ENCODE measurements at regions not wholly inside any gene's neighbourhood (a gene's known extent, or its start where the extent isn't known, plus 50 kb on each side); places are given as distances from the start of the nearest gene placed in this dataset.

DNA sequence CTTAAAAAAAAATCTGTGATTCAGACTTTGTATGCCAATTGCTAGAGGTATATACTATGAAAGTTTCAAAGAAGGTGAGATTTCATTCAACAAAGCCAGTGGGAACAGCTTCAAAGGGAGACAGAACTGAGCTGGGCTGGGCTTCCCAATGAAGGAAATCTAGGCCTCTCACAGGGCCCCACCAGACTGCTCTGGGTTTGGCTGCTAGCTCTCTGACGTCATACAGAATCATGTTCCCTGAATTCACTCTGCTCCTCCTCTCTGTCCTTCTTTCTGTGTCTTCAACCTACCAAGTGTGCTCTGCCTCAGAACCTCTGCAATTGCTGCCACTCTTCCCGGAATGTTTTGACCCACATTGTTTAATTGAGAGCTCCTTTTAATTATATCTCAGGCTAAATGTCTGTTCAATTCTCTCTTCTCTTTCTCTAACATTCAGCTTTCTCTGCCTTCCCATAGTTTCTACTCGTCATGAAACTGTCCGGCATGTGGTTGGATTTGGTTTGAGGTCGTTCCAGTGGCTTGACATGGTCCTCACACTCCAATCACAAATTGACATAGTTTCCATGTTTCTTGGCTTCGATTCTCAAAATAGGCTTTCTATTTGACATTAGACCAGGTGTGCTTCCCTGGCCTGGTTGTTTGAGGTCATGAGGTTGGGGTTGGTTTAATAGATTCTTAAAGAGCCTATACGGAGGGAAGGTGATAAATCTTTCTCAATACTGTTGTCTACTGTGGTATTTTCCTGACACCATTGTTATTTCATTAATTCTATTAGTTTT lies 282.1 kb upstream of the EMCN start:
- DNase-seq = no peak

DNA sequence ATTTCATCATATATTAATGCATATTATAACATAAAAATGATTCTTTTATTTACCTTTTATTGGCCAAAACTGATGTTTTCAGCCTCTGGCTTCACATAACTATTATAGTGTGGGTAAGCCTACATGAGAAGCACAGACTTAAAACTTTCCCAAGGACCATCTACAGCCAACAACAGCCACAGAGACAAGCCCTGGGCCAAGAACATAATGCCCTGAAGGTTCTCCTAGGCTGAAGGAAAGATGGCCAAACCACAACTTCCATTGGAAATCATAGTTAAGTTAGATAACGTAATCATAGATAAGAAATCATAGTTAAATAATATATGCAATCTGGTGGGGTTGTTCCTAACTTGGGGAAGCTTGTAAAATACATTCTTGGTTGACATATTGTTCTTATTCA lies 280.0 kb upstream of the EMCN start:
- DNase-seq = no peak

DNA sequence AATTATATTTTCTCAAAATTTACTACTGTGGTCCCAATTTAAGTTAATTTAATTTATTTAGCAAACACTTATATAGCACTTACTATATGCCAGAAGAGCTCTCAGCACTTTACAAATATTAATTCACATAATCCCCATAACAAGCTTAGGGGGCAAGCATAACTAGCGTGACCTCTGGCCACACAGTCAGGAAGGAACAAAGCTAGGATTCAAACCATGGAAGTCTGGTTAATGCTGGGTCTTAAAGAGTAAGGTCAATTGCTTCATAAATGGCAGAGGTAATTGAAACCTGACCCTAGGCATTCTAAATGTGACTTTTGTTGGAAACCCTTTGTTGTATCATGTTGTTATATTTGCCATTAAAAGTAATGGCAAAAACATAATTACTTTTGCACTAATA lies 279.5 kb upstream of the EMCN start:
- no peak for DNase-seq

DNA sequence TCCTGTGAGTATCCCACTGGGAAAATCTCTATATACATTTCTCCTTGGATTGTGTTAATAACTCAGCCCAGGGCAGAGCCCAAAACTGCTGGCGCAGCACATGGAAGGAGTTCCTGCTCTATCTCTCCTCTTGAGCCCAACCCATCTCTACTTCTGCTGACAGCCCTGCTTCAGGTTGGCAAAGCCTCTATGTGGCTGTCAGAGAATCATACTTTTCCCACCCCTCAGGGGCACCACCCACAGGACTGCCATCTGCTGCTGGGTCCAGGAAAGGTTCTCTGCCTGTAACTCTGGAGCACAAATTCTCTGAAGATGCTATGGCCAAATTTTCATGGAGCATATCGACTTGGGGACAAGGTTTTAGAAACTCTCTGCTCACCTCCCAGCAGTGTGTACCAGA lies 278.5 kb upstream of the EMCN start:
- no peak for DNase-seq

DNA sequence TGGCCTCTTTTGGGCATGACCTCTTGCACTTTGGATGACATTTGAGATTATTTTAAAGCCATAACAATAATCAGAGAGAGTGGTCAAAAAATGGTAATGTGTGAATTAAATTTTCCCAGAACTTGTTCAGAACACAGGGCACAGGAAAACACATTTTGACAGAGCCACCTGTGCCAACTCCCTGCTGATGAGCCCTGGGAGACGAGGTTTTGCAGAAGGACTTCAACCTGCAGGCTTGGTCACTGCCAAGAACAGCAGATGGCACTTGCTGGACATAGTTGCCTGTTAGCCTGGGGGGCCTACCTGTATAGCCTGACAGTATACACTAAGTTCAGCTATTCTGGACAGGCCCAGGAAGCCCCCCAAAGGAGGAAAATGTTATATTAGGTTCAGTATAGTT lies 277.8 kb upstream of the EMCN start:
- no peak for DNase-seq

DNA sequence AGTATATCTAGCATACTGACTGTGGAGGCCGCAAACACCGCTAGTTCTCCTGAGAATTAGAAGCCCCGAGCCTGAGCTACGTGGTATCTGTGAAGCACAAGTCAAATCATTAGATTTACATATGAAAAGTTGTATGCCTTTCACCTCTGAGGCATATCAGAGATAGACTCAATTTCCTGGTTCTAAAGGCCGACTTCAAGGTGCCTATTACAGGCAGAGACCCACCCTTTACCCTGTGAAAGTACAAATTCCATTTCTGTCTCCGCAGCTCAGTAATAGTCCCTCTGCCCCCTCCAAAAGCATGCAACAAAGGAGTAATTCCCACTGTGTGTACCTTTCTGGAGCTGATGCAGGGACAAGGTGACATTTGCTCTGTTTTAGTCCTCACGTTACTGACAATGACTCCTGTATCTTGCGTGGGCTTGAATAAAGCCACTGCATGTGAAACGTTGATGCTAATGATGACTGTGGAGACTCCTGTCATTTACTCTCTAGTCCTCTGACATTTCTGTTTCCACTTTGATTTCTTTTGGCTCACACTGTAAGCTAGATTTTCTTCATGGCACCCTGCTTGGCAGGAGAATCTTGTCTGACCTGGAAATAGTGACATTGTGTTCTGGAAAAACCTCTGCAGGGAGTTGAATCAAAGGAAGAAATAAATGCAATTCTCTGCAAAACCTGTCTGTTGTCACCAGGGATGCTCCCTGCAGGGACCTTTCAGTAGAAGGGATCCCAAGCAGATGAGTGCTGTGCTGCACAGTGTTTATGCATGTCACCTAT lies 273.2 kb upstream of the EMCN start:
- no peak for DNase-seq

DNA sequence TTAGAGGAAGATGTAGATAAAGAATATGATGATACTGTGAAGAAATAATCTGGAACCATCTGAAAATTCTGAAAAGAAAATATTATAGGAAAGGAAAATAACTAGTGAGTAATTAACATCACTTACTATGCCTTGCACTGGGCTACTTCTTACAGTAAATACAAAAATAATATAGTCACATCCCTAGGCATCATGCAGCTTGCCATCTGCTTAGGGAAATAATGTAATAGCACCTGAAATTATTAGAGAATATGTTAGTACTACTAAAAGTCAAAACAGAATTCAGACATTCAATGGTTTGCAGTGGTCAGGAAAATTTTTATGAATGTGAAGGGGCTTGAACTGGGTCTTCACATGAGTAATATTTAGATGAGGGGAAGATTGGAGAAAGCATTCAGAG lies 272.2 kb upstream of the EMCN start:
- DNase-seq = no peak

DNA sequence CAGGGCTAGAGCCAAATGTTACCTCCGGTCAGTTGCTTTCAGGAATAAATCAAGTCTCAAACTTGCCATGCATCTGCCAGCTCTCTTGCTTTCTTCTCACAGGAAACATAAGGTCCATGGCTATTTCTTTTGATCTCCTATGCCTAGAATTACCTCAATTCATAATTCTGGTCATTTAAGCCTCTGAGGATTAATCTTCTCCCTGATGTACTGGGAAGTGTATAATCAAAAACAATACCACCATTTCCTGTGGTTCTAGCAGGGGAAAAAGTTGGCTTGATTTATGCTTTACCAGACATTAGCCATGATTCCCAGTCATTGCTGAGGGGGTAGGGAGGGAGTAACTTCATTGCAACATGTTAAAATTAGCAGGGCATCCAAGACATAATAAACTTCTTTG lies 268.7 kb upstream of the EMCN start:
- DNase-seq = no peak

DNA sequence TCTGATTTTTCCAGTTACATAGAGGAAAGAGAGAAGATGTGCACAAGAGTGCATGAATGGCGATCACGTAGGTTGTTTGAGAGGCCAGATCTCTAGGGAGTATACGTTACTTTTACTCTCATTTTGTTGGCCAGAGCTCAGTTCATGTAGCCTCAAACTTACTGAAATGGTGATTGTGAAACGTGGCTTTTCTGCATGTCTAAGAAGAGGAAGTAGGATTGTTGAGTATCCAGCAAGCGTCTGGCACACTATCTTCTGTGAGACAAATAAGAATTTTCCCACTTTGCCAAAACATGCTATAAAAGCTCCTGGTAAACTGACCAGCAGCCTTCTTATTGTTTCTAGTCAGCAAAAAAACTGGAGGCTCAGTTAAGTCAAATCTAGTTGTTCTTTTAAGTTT lies 264.5 kb upstream of the EMCN start:
- DNase-seq = no peak

DNA sequence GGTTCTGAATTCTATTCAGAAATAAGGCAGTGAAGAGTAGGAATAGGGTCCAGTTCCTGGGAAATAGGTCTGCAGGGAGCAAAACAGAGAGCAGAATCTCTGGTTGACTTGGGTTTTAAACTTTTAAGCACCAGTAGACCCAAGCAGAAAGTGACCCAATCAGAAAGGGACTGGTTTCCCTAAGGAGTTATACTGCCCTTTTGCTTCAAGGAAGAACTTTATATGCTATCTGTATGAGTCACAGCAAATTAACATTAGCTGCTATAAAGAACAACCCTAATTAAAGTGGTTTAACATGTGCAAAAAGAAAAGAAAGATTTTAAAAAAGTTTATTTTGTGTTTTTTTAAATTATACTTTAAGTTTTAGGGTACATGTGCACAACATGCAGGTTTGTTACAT lies 263.6 kb upstream of the EMCN start:
- no peak for DNase-seq

DNA sequence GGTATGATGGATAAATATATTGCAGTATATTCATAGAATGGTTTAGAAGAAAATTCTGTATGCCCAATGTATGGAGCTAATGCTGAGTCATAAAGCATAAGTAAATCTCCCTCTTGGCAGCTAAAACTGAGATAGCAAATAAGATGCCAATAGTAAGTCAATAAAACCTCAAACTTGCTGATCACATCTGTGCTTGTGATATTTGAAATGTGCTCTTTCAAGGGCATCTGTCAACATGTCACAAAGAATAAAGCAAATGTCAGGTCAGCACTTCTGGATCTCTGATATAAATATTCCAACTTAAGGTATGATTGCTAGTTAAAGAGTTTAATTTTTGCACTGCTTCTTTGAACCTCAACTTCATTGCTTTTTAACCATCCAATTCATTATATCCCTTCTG lies 262.3 kb upstream of the EMCN start:
- no peak for DNase-seq

DNA sequence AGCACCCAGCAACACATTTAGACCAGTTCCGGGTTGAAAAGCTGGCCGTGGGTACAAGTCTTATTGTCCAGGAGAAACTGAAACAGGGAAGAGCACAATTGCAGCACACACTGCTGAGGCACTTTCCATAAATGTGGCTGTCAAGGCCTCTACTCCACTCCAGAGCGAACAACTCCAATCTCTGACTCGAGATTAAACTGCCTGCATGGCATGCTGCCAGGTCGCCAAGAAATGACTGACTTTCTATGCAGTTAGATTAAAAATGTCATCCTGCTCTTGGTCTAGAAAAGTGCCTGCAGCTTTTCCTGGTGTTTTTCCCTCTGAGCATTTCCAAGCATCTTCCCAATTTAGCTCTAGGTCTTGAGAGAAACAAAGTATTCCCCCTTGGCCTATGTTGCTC lies 260.6 kb upstream of the EMCN start:
- DNase-seq = no peak

DNA sequence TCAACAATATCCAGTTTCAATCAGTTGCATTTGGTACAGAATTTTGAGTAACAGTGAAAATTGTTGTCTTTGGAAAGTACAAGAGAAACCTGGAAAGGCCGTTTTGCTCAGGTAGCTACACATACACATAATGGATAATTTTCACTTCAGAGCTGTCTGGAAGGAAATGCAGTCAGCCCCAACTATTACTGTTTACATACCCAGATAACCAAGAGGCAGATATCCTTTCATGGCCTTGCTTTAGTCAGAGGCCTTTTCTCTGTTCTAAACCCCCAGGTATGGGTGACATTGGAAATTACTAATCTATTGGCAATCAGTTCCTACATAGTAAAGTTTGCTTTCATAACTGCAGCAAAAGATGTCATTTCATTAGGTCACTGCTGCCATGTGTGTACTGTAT lies 244.9 kb upstream of the EMCN start:
- no peak for DNase-seq

DNA sequence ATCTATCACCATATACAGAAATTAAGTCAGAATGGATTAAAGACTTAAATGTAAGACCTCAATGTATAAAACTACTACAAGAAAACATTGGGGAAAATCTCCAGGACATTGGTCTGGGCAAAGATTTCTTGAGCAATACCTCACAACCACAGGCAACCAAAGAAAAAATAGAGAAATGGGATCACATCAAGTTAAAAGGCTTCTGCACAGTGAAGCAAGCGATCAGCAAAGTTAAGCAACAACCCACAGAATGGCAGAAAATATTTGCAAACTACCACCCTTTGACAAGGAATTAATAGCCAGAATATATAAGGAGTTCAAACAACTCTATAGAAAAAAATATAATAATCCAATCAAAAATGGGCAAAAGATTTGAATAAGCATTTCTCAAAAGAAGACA lies 236.9 kb upstream of the EMCN start:
- DNase-seq = no peak

DNA sequence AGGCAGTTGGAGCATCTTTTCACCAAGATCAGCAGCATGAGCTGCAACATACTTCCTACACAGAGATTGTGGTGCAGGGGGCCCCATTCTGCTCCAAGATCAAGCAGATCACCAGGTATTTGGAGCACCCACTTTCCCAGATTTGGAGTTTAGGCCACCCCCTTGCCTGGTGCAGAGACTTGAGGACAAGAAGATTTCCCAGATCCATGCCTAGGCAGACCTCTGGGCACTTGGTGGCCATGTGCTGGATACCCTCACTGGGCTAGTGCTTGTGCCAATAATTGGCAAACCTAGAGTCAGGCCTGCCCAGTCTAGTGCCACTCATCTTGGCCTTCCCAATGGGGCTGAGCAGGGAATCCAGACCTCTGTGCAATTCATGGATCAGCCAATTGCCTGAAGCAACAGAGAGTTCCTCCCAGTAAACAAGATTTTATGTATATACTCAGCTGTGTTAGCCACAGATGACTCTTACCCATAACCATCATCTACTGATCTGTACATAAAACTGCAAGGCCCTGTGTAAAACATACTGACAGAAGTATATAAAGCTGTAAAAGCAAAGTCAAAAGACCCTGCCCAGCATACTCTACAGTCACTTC lies 228.4 kb upstream of the EMCN start:
- DNase-seq = no peak

DNA sequence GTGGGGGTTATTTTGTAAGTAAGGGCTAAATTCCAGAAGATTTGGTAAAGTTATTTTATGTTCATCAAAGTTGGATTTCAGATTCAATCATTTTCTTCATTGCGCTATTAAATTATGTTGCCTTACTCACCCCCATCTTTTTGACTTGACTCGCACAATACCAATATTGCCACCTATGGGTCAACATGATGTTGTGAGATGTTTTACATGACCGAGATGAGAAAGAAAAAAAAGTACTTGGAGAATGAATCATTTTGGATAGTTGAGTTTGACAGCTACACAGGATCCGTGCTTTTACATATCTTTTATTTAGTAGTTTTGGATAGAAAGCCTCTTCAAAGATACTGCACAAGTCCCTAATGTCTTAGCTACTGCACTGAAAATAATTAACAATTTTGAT lies 224.2 kb upstream of the EMCN start:
- peak; percentile 27 for DNase-seq

DNA sequence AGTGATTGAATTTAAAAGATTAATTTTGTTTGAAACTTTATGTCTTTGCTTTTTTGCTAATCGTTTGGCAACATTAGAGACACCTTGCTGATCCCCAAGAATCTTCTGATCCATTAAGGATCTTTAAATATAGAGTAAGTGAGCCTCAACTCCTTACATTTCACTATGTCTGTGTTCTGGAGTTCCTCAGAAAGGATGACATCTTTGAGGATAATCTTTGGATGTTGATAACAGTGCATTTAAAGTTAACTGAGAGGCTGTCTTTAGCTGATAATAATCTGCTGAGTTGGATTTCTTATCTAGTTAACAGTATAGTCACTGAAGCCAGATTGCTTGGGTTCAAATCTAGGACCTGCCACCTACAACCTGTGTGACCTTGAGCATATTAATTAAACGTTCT lies 221.6 kb upstream of the EMCN start:
- DNase-seq = no peak

DNA sequence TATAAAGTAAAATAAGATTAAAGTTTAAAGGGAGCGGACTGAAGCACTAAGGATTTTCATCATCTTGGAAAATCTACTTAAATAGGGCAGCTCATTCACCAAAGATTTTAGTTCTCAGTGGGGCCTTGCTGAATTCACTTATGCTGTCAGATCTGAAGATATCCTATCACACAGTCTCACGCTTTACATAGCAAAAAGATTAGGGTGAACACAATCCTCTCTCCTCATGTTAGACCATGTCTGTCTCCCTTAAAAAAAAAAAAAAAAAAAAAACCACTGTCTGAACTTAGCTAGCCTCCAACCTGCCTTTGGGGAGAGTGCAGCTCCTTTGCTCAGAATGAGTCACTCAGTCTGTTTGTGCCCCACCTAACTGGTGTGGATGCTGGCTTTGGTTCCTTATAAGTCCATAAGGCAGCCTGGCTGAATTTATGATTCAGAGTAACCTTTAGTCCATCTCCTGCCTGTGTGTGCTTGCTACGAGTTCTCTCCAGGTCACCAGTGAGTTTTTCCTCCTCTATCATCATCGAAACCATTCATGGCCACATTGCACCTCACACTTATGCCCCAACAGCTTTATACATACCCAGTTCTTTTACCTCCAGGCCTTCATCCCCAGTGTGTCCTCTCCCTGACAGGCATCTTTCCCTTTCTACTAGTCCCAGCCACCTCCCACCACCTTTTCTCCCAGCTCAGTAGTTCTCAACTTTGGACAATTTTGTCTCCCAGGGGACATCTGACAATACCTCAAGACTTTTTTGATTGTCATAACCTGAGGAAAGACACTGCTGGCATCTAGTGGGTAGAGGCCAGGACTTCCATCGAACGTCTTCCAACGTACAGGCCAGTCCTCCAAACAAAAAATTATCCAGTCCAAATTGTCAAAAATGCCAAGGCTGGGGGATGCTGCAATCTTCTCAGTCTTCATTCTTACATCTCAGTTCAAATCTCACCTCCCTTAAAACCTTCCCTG lies 220.7 kb upstream of the EMCN start:
- no peak for DNase-seq

DNA sequence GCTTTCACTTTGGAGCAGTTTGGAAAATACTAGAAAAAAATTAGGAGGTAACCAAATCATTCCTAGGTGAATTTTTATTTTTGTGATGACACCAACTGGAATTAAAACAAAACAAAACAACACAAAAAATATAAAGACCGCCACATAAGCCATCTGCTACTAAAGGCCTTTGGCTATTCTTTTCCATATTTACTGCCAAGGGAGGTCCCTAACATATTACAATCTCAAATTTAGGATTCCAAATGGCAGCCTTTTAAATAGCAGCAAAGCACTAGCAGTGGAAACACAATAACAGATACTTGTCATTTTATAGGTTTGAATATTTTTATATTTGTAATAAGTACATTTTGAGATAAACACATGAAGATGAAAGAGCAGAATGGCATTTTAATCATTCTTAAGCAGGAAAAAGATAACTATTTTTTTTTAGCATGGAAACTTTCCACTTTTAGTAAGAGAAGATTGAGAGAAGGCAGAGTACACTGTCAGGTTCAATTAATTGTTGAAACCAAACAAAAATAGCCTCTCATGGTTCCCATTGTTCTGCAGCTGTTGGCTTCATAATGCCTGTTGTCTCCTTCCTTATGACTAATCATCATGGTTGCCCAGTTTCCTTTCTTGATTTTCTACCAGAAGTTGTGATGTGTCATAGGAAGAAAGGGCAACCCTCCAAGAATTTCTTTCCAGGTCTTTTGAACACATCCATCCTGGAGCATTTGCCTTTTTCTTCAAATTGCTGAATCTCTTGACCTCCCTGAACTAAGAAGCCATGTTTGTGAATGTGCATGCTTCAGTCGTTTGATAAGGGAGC lies 219.0 kb upstream of the EMCN start:
- no peak for DNase-seq

DNA sequence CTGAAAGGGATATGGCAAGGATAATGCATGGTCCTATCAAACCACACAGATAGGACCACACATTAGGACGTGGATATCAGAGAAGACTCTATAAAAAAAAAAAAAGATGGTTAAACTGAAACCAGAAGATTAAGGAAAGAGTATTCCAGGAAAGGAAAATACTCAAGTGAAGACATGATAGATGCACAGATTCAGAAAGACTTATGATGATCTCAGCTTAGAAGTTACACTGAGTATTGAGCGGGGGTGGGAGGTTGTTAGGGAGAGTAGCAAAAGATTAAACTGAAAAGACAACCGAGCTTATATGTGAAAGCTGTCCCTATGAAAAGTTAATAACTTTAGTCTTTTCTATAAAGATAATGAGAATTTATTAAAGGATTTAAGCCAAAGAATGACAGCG lies 211.0 kb upstream of the EMCN start:
- no peak for DNase-seq

DNA sequence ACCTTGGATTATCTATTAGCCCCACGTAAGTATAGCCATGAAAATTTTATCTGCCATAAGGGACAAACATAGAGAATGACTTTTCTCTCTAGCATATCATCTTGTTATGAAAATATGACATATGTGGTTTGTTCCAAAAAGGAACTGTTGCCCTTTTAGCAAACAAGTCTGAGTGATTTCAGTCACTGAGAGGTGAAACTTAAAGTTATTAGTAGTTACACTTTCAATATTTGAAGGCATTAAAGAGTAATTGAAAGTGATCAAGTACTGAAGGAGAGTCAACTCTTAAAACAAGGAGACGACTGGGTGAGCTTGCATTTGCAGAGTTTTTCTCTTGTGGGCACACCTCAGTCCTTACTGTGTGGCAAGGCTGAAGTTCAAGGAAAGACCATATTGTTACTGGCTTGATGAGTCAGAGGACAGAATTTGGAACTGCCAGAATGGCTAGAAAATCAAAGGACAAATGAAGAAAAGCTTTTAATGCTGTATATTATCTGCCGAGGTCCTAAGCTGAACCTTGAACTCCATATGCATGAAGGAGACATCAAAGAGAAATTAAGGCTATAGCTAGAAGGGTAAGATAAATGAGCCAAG lies 205.1 kb upstream of the EMCN start:
- DNase-seq = peak; percentile 29

DNA sequence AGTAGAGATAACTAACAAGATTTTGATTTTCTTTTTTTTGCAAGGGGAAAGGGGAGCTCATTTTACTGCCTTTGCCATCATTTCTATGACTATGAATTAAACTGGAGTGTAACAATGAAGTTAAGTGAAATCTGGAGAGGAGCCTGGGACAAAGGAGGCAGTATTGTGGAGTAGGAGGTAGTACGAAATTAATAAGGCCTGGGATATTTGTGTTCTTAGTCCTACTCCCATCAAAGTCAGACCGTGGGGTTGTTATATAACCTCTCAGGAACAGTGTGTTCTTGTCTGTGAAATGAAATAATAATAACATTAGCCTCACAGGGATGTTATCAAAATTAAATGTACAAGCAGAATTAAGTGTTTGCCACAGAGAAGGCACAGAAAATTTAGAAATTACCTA lies 204.3 kb upstream of the EMCN start:
- DNase-seq = no peak
